Osteocyte (in vitro differentiated cells): ENCODE measurements at regions not wholly inside any gene's neighbourhood (a gene's known extent, or its start where the extent isn't known, plus 50 kb on each side); places are given as distances from the start of the nearest gene placed in this dataset.

Source experiments
- DNase-seq: peaks from one replicate; pipeline ENCODE4 v3.0.0; 2021; ENCODE audit warnings: mixed read lengths; ENCODE audit not compliant: unreplicated experiment; ENCODE audit errors: extremely low spot score
- H3K27ac Mint-ChIP-seq: one replicate; pipeline ENCODE4 v1.8.0; 2021; ENCODE audit warnings: mild to moderate bottlenecking, mixed read lengths; ENCODE audit not compliant: unreplicated experiment
- H3K27me3 Mint-ChIP-seq: one replicate; pipeline ENCODE4 v1.8.0; 2021; ENCODE audit warnings: mixed read lengths; ENCODE audit not compliant: unreplicated experiment
- H3K36me3 Mint-ChIP-seq: one replicate; pipeline ENCODE4 v1.8.0; 2021; ENCODE audit warnings: mixed read lengths; ENCODE audit not compliant: unreplicated experiment
- H3K4me1 Mint-ChIP-seq: one replicate; pipeline ENCODE4 v1.8.0; 2021; ENCODE audit warnings: mixed read lengths; ENCODE audit not compliant: unreplicated experiment
- H3K4me3 Mint-ChIP-seq: one replicate; pipeline ENCODE4 v1.8.0; 2021; ENCODE audit warnings: mild to moderate bottlenecking, moderate library complexity, mixed read lengths; ENCODE audit not compliant: unreplicated experiment
- H3K9me3 Mint-ChIP-seq: one replicate; pipeline ENCODE4 v1.8.0; 2021; ENCODE audit warnings: mixed read lengths; ENCODE audit not compliant: unreplicated experiment
- CTCF ChIP-seq: fragments of 200-600 bp; sonication (generic); IDR thresholded peaks from 2 replicates; pipeline ENCODE4 v1.5.0; 2021; ENCODE audit warnings: antibody characterized with exemption, mild to moderate bottlenecking, moderate library complexity

GRCh38 chr10:8487346-8487745, 432.9 kb downstream of the GATA3 start:
- H3K9me3 Mint-ChIP-seq = peaks cover 21% of the 10 kb centered on the region
- no peaks in the 10 kb centered on the region for H3K36me3 Mint-ChIP-seq
- no peak for TF ChIP-seq CTCF
- no peak for DNase-seq
- H3K4me3 Mint-ChIP-seq = no peak overlapping the region
- no peaks in the 10 kb centered on the region for H3K27me3 Mint-ChIP-seq
- H3K4me1 Mint-ChIP-seq = no peaks in the 10 kb centered on the region
- H3K27ac Mint-ChIP-seq = no peak overlapping the region

GRCh38 chr10:8489232-8489631, 434.7 kb downstream of the GATA3 start:
- TF ChIP-seq CTCF = no peak
- Mint-ChIP-seq H3K27me3 (no peaks in the 10 kb centered on the region), H3K27ac (no peak overlapping the region), H3K36me3 (no peaks in the 10 kb centered on the region), H3K4me3 (no peak overlapping the region), H3K4me1 (no peaks in the 10 kb centered on the region), H3K9me3 (peaks cover 28% of the 10 kb centered on the region)
- no peak for DNase-seq

- H3K27me3 Mint-ChIP-seq = no peaks in the 10 kb centered on the region
These were observed 435.3 kb downstream of the GATA3 start for GRCh38 chr10:8489823-8490222.

GRCh38 chr10:8498290-8498689, 443.8 kb downstream of the GATA3 start:
- Mint-ChIP-seq H3K4me1 (no peaks in the 10 kb centered on the region), H3K27ac (no peak overlapping the region), H3K4me3 (no peak overlapping the region), H3K9me3 (peaks cover 10% of the 10 kb centered on the region), H3K36me3 (no peaks in the 10 kb centered on the region), H3K27me3 (no peaks in the 10 kb centered on the region)
- no peak for TF ChIP-seq CTCF
- DNase-seq = no peak

More at GRCh38 chr10:8489823-8490222, 435.3 kb downstream of the GATA3 start:
- Mint-ChIP-seq H3K27ac (no peak overlapping the region), H3K4me1 (no peaks in the 10 kb centered on the region), H3K9me3 (peaks cover 32% of the 10 kb centered on the region), H3K4me3 (no peak overlapping the region), H3K36me3 (no peaks in the 10 kb centered on the region)
- no peak for DNase-seq
- TF ChIP-seq CTCF = no peak

- Mint-ChIP-seq H3K4me1 (no peaks in the 10 kb centered on the region), H3K4me3 (no peak overlapping the region), H3K27ac (no peak overlapping the region), H3K27me3 (no peaks in the 10 kb centered on the region), H3K36me3 (no peaks in the 10 kb centered on the region), H3K9me3 (peaks cover 8% of the 10 kb centered on the region)
- no peak for DNase-seq
- no peak for TF ChIP-seq CTCF
These were observed 444.4 kb downstream of the GATA3 start for GRCh38 chr10:8498881-8499280.
